ENCODE measurements at regions not wholly inside any gene's neighbourhood (a gene's known extent, or its start where the extent isn't known, plus 50 kb on each side); places are given as distances from the start of the nearest gene placed in this dataset.
A peak's percentile ranks its signal among the peaks of the same experiment; 100 is the strongest.
"Not testable (repeated sequence)": the region's sequence is repeated elsewhere in the genome, so short reads cannot be mapped to it uniquely, and the experiment has no call there.

DNA sequence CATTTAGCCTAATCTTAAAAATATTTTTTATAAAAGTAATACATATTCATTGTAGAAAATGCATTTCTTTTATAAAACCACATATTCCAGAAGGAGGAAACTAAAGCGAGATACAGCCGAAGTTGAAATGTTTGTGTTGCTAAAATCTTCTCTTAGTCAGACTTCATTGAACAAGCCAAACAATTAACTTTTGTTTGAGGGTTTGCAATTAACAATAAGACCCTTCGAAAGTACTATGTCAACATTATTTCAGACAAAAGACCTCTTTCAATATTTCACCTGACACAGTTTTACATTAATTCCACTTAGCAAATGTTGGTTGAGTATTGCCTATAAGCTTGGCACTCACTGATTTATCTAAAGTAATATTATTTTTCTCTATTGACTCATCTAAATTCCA, 354.0 kb upstream of the ADAMTS5 start:
- intact Hi-C loops (cut with DNase I), result no loop called here
- H3K27me3 ChIP-seq, result no peaks in the 10 kb centered on the region
- DNase-seq, result no peak
- no peaks in the 10 kb centered on the region for H3K9me3 ChIP-seq
- no peak overlapping the region for H3K27ac ChIP-seq
- TF ChIP-seq POLR2A (IDR thresholded peaks at IDR 0.05) (no peak), EP300 (IDR thresholded peaks at IDR 0.05) (no peak)
- TF ChIP-seq, protein P1, sequence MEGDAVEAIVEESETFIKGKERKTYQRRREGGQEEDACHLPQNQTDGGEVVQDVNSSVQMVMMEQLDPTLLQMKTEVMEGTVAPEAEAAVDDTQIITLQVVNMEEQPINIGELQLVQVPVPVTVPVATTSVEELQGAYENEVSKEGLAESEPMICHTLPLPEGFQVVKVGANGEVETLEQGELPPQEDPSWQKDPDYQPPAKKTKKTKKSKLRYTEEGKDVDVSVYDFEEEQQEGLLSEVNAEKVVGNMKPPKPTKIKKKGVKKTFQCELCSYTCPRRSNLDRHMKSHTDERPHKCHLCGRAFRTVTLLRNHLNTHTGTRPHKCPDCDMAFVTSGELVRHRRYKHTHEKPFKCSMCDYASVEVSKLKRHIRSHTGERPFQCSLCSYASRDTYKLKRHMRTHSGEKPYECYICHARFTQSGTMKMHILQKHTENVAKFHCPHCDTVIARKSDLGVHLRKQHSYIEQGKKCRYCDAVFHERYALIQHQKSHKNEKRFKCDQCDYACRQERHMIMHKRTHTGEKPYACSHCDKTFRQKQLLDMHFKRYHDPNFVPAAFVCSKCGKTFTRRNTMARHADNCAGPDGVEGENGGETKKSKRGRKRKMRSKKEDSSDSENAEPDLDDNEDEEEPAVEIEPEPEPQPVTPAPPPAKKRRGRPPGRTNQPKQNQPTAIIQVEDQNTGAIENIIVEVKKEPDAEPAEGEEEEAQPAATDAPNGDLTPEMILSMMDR (IDR thresholded peaks at IDR 0.05), result no peak
- H3K4me3 ChIP-seq, result no peak overlapping the region
- no peaks in the 10 kb centered on the region for H3K4me1 ChIP-seq (ENCODE audit: insufficient read depth)
- H3K36me3 ChIP-seq, result no peaks in the 10 kb centered on the region
- 91 to 94% (median 94%) methylated on average over 3 of the region's 3 CpGs for WGBS, 3 donors

DNA sequence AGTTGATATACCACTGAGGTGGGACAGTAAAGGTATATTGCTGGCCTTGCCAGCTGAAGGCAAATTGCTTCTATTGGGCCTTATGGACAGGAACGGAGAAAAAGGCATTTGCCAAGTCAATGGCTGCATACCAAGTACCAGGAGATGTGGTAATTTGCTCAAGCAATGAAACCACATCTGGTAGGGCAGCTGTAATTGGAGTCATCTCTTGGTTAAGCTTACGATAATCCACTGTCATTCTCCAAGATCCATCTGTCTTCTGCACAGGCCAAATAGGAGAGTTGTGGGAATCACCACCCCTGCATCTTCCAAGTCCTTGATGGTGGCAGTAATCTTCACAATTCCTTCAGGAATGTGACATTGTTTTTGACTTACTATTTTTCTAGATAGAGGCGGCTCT, 350.7 kb upstream of the ADAMTS5 start:
- WGBS, 3 donors, result 94 to 96% (median 94%) methylated on average over 3 of the region's 3 CpGs
- H3K36me3 ChIP-seq; H3K27ac ChIP-seq; H3K4me1 ChIP-seq (ENCODE audit: insufficient read depth); H3K27me3 ChIP-seq; H3K9me3 ChIP-seq; DNase-seq; intact Hi-C loops (cut with DNase I); H3K4me3 ChIP-seq: not testable (repeated sequence)

DNA sequence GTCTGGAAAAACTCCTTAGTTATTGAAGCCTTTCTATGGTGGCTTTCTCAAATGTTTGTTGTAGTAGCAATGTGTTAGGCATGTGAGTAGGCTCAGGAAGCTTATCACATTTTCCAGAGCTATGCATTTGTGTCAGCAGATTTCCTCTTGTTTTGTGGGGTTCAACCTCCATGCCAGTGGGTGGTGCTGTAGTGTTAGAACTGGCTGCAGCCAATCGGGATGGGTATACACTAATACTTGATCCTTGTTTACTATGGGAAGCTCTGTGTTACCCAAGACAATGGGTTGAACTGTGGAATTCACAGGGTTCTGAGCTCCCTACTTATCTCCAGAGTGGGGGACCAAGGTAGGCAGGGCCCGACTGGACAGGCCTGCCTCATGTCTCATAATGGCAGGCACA, 348.5 kb upstream of the ADAMTS5 start:
- Histone ChIP-seq H3K36me3 (no peaks in the 10 kb centered on the region), H3K4me1 (ENCODE audit: insufficient read depth) (no peaks in the 10 kb centered on the region), H3K9me3 (no peaks in the 10 kb centered on the region), H3K4me3 (no peak overlapping the region), H3K27ac (no peak overlapping the region), H3K27me3 (no peaks in the 10 kb centered on the region)
- intact Hi-C loops (cut with DNase I), result no loop called here
- TF ChIP-seq, protein P1 (IDR thresholded peaks at IDR 0.05), result no peak
- no peak for TF ChIP-seq EP300 (IDR thresholded peaks at IDR 0.05)
- no peak for TF ChIP-seq POLR2A (IDR thresholded peaks at IDR 0.05)
- 91 to 97% (median 96%) methylated on average over 2 of the region's 2 CpGs for WGBS, 3 donors
- DNase-seq, result no peak

DNA sequence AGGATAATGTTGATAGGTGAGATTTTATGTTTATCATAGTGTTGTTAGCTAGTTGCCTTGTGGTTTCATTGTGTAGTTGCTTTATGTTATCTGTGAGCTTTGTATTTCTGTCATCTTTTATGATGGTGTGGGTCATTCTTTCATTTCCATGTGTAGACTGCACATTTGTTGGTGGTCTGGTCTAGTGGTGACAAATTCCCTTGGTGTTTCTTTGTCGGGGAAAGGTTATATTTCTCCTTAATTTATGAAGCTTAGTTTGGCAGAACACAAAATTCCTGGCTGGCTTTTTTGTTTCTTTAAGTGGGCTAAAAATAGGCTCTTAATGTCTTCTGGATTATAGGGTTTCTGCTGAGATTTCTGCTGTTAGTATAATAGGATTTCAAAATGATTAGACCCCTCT, 347.2 kb upstream of the ADAMTS5 start:
- DNase-seq, result no peak
- no peaks in the 10 kb centered on the region for H3K4me1 ChIP-seq (ENCODE audit: insufficient read depth)
- H3K4me3 ChIP-seq, result no peak overlapping the region
- 0 to 9% (median 6%) methylated on average over 1 of the region's 1 CpG for WGBS, 3 donors
- no peak for TF ChIP-seq EP300 (IDR thresholded peaks at IDR 0.05)
- TF ChIP-seq, protein P1 (IDR thresholded peaks at IDR 0.05), result no peak
- no peak for TF ChIP-seq POLR2A (IDR thresholded peaks at IDR 0.05)
- intact Hi-C loops (cut with DNase I), result no loop called here
- H3K9me3 ChIP-seq, result no peaks in the 10 kb centered on the region
- H3K27me3 ChIP-seq, result no peaks in the 10 kb centered on the region
- no peaks in the 10 kb centered on the region for H3K36me3 ChIP-seq
- no peak overlapping the region for H3K27ac ChIP-seq

DNA sequence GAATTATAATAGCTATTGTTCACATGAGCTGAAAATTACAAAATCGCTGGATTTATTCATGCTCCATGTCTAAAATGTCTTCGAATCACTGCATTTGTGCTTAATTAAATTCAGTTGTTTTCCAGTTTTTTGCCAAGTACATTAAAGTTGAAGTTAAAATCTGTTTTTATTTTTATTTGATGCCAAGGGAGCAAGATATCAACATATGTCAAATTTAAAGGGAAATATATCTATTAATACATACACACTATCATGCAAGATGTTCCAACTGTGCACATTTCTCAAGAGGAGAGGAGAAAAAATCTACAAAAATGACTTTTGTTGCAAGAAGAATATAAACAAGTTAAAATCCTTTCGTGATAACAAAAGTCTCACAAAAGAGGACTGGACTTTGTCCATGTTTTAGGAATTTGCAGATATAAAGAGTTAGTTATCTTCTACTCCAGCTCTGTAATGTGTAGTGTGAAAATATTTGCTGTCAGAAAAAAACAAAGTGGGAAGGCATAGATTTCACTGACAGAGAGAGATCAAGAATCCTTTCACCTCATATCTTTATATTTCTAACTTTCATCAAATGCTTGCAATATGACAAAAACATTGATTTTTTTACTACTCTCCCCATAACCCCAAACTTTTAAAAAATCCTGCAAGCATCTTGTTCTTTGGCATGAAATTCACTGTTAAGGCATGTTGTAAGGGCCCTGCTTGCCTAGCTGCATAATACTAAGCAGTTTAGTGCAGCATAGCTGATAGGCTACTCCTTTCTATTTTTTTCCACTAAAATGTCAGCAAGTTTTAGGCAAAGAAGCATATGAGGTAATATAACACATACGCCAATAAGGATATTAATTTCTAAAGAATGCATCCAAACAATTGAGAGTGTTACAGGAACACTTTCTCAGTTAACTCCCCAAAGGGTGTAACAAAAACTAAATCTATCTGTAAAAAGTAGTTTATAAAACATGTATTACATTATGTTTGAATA, 340.2 kb upstream of the ADAMTS5 start:
- DNase-seq, result no peak
- H3K9me3 ChIP-seq, result no peaks in the 10 kb centered on the region
- H3K27ac ChIP-seq, result peak overlapping the region in 1 of 2 donors; percentile 57
- no peak overlapping the region for H3K4me3 ChIP-seq
- H3K4me1 ChIP-seq (ENCODE audit: insufficient read depth), result peaks cover 6% of the 10 kb centered on the region
- 13 to 19% (median 13%) methylated on average over 4 of the region's 4 CpGs for WGBS, 3 donors
- intact Hi-C loops (cut with DNase I), result no loop called here
- TF ChIP-seq POLR2A (IDR thresholded peaks at IDR 0.05) (no peak), EP300 (IDR thresholded peaks at IDR 0.05) (no peak)
- TF ChIP-seq, protein P1 (IDR thresholded peaks at IDR 0.05), result no peak
- H3K36me3 ChIP-seq, result no peaks in the 10 kb centered on the region
- no peaks in the 10 kb centered on the region for H3K27me3 ChIP-seq
